ENCODE measurements at regions not wholly inside any gene's neighbourhood (a gene's known extent, or its start where the extent isn't known, plus 50 kb on each side); places are given as distances from the start of the nearest gene placed in this dataset.

DNA sequence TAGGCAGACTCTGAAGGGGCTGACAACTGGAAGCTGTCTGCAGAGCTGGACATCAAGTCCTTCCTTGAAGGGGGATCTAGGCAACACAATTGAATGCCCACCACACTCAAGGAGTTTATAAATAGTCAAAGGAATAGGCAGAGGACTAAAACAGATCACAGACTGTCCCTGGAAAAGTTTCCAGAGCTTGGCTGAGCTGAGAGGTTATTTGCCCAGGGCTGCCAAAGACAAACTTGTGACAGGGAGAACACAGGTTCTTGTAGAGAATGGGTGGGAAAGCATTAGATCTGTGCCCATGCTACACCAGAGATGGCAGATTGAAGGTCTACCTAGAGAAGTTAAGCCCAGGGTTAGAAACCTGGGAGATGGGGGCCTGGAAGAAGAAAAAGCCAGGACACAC, 344.6 kb downstream of the MID1IP1 start:
- Histone ChIP-seq H3K4me3 (no peak overlapping the region), H3K4me1 (ENCODE audit: control insufficient read depth in 1 of 2, low read depth in 2 of 2) (no peaks in the 10 kb centered on the region), H3K27me3 (replicated peaks; ENCODE audit: insufficient read depth) (no peaks in the 10 kb centered on the region), H3K9me3 (no peaks in the 10 kb centered on the region), H3K27ac (no peak overlapping the region), H3K36me3 (no peaks in the 10 kb centered on the region)
- no peak for DNase-seq (ENCODE audit: low spot score)
- TF ChIP-seq, protein P1, sequence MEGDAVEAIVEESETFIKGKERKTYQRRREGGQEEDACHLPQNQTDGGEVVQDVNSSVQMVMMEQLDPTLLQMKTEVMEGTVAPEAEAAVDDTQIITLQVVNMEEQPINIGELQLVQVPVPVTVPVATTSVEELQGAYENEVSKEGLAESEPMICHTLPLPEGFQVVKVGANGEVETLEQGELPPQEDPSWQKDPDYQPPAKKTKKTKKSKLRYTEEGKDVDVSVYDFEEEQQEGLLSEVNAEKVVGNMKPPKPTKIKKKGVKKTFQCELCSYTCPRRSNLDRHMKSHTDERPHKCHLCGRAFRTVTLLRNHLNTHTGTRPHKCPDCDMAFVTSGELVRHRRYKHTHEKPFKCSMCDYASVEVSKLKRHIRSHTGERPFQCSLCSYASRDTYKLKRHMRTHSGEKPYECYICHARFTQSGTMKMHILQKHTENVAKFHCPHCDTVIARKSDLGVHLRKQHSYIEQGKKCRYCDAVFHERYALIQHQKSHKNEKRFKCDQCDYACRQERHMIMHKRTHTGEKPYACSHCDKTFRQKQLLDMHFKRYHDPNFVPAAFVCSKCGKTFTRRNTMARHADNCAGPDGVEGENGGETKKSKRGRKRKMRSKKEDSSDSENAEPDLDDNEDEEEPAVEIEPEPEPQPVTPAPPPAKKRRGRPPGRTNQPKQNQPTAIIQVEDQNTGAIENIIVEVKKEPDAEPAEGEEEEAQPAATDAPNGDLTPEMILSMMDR (IDR thresholded peaks at IDR 0.05), result no peak
- no peak for ATAC-seq (ENCODE audit: insufficient number of reproducible peaks, low FRiP score, low read depth)

DNA sequence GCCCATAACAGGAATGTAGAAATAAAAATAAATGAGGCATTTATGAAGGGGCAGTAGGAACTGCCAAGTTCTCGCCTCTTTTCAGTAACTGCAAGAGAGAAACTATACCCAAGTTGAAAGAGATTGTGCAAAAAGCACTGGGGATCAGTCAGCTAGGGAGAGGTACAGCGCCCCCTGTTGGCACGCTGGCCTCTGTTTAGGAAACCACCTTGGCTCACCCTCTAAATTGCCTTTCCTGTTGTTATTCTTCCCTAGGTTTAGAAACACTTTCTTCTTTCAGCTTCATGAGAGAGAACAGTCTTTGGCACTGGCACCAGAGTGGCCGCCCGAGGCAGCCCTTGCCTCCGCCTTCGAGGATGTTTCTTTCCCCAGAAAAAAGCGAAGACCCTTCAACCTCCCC, 348.5 kb downstream of the MID1IP1 start:
- H3K27me3 ChIP-seq (replicated peaks; ENCODE audit: insufficient read depth), result no peaks in the 10 kb centered on the region
- peak; percentile 11 for DNase-seq (ENCODE audit: low spot score)
- no peak overlapping the region for H3K4me3 ChIP-seq
- no peaks in the 10 kb centered on the region for H3K36me3 ChIP-seq
- no peaks in the 10 kb centered on the region for H3K4me1 ChIP-seq (ENCODE audit: control insufficient read depth in 1 of 2, low read depth in 2 of 2)
- TF ChIP-seq, protein P1 (IDR thresholded peaks at IDR 0.05), result peak; percentile 66
- no peak overlapping the region for H3K27ac ChIP-seq
- no peaks in the 10 kb centered on the region for H3K9me3 ChIP-seq
- ATAC-seq (ENCODE audit: insufficient number of reproducible peaks, low FRiP score, low read depth), result no peak

GRCh38 chrX:39150220-39150619, 349.0 kb downstream of the MID1IP1 start:
- TF ChIP-seq, protein P1 (IDR thresholded peaks at IDR 0.05), result no peak
- Histone ChIP-seq H3K4me3 (no peak overlapping the region), H3K4me1 (ENCODE audit: control insufficient read depth in 1 of 2, low read depth in 2 of 2) (no peaks in the 10 kb centered on the region), H3K36me3 (no peaks in the 10 kb centered on the region), H3K27ac (no peak overlapping the region), H3K27me3 (replicated peaks; ENCODE audit: insufficient read depth) (no peaks in the 10 kb centered on the region), H3K9me3 (no peaks in the 10 kb centered on the region)
- DNase-seq (ENCODE audit: low spot score) (no peak), ATAC-seq (ENCODE audit: insufficient number of reproducible peaks, low FRiP score, low read depth) (no peak)

DNA sequence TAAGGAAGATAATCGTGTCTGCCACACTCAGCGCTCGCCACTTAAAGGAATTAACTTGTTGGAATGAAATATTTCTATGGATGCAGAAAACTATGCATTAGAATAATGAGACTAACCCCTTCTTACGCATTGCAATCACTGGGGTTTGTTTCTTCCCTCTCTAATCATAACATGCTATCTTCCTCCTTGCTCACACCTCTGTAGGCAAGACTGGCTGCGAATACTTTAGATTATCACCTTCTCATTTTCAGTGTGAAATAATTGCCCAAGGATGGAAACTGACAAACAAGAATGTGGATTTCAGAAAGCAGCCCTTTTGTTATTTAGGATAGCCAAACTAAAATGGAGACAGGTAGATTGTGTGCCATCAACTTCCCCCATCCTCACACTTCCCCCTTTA, 349.4 kb downstream of the MID1IP1 start:
- H3K36me3 ChIP-seq, result no peaks in the 10 kb centered on the region
- ATAC-seq (ENCODE audit: insufficient number of reproducible peaks, low FRiP score, low read depth) (no peak), DNase-seq (ENCODE audit: low spot score) (no peak)
- H3K9me3 ChIP-seq, result no peaks in the 10 kb centered on the region
- no peak overlapping the region for H3K4me3 ChIP-seq
- no peak overlapping the region for H3K27ac ChIP-seq
- H3K27me3 ChIP-seq (replicated peaks; ENCODE audit: insufficient read depth), result no peaks in the 10 kb centered on the region
- TF ChIP-seq, protein P1 (IDR thresholded peaks at IDR 0.05), result no peak
- H3K4me1 ChIP-seq (ENCODE audit: control insufficient read depth in 1 of 2, low read depth in 2 of 2), result no peaks in the 10 kb centered on the region

DNA sequence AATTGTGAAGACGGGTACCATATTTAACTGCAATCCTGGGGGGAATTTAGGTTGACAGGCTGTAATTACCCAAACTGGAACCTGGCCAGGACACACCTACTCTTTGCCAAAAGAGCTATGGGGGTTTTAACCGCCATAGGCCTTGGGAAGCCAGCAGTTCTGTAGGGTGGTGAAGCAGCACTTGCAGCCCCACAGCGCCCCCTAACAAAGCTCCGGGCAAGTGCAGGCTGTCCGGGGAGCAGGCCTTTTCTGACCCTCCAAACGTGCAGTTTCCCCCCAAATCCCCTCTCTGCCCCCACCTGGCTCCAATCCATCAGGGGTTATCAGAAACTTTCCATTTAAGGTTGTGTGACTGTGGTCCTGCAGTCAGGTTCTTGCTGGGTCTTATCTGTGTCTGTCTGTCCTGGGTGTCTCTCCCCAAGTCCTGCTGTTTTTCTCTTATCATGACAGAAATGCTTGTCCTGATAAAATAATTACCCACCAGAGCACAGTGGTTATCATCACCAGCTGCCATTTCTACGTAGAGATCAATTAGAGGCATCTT, 350.9 kb downstream of the MID1IP1 start:
- no peaks in the 10 kb centered on the region for H3K9me3 ChIP-seq
- TF ChIP-seq, protein P1 (IDR thresholded peaks at IDR 0.05), result peak; percentile 27
- H3K4me1 ChIP-seq (ENCODE audit: control insufficient read depth in 1 of 2, low read depth in 2 of 2), result no peaks in the 10 kb centered on the region
- H3K36me3 ChIP-seq, result no peaks in the 10 kb centered on the region
- no peak for ATAC-seq (ENCODE audit: insufficient number of reproducible peaks, low FRiP score, low read depth)
- H3K27me3 ChIP-seq (replicated peaks; ENCODE audit: insufficient read depth), result no peaks in the 10 kb centered on the region
- no peak for DNase-seq (ENCODE audit: low spot score)
- no peak overlapping the region for H3K4me3 ChIP-seq
- H3K27ac ChIP-seq, result no peak overlapping the region
